Liver (tissue), 3 donors: ENCODE measurements at regions not wholly inside any gene's neighbourhood (a gene's known extent, or its start where the extent isn't known, plus 50 kb on each side); places are given as distances from the start of the nearest gene placed in this dataset.

Source experiments
- CTCF ChIP-seq: fragments of 150-350 bp; IDR thresholded peaks from 2 replicates; pipeline ENCODE4 v1.5.1; 2017; ENCODE audit warnings: improper control_type of control experiment, low read depth, low read length; ENCODE audit not compliant: missing input control
- EGR1 ChIP-seq, 2 donors: IDR thresholded peaks; 2 replicates each; pipeline ENCODE4 v1.6.1; 2016 to 2018; ENCODE audit warnings: antibody characterized with exemption in 2 of 2, low read depth in 2 of 2
- HNF4G ChIP-seq: IDR thresholded peaks from 2 replicates; pipeline ENCODE4 v1.6.1; 2016; ENCODE audit warnings: antibody characterized with exemption
- MAX ChIP-seq: IDR thresholded peaks from 2 replicates; pipeline ENCODE4 v1.6.1; 2016; ENCODE audit warnings: antibody characterized with exemption
- RAD21 ChIP-seq, 2 donors: IDR thresholded peaks; 2 replicates each; pipeline ENCODE4 v1.6.1; 2016; ENCODE audit warnings: antibody characterized with exemption in 2 of 2, mild to moderate bottlenecking in 2 of 2
- REST ChIP-seq: IDR thresholded peaks from 2 replicates; pipeline ENCODE4 v1.6.1; 2016; ENCODE audit warnings: antibody characterized with exemption, mild to moderate bottlenecking
- SP1 ChIP-seq: IDR thresholded peaks from 2 replicates; pipeline ENCODE4 v1.6.1; 2018; ENCODE audit warnings: antibody characterized with exemption, mild to moderate bottlenecking
- YY1 ChIP-seq: IDR thresholded peaks from 2 replicates; pipeline ENCODE4 v1.6.1; 2016; ENCODE audit warnings: antibody characterized with exemption, mild to moderate bottlenecking
- donor health status: healthy.
- donor health status: healthy.

- TF ChIP-seq HNF4G (no peak), EGR1 (IDR thresholded peaks at IDR 0.05; ENCODE audit: low read depth in 2 of 2) (no peak), CTCF (no peak), REST (no peak), YY1 (no peak), RAD21 (IDR thresholded peaks at IDR 0.05) (no peak), MAX (no peak), SP1 (no peak)
These were observed 127.4 kb downstream of the EDEM1 start for GRCh38 chr3:5314897-5315296.
